Dermis blood vessel endothelial cell (primary cell): ENCODE measurements at regions not wholly inside any gene's neighbourhood (a gene's known extent, or its start where the extent isn't known, plus 50 kb on each side); places are given as distances from the start of the nearest gene placed in this dataset.
"Not testable (repeated sequence)": the region's sequence is repeated elsewhere in the genome, so short reads cannot be mapped to it uniquely, and the experiment has no call there.

Experiments used
- DNase-seq: peaks from one replicate; pipeline ENCODE4 v3.0.0; 2010

DNA sequence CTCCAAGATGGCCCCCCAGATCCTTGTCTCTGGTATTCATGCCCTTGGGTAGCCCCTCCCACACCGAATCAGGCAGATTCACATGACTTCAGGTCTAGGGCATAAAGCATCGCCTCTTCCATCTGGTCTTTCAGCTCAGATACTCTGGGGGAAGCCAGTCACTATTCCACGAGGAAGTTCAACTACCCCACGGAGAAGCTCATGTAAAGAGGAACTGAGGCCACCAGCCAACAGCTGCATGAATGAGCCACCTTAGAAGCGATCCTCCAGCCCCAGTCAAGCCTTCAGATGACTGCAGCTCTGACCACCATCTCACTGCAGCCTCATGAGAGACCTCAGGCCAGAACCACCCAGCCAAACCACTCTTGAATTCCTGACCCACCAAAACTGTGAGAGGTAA is 54.1 kb downstream of the SOCS3 start:
- no peak for DNase-seq

GRCh38 chr17:78304549-78305037 is 55.3 kb downstream of the SOCS3 start:
- DNase-seq, result peak; percentile 63

GRCh38 chr17:78302478-78302877 is 57.4 kb downstream of the SOCS3 start:
- DNase-seq, result no peak

GRCh38 chr17:78301821-78302213 is 58.1 kb downstream of the SOCS3 start:
- DNase-seq, result no peak

DNA sequence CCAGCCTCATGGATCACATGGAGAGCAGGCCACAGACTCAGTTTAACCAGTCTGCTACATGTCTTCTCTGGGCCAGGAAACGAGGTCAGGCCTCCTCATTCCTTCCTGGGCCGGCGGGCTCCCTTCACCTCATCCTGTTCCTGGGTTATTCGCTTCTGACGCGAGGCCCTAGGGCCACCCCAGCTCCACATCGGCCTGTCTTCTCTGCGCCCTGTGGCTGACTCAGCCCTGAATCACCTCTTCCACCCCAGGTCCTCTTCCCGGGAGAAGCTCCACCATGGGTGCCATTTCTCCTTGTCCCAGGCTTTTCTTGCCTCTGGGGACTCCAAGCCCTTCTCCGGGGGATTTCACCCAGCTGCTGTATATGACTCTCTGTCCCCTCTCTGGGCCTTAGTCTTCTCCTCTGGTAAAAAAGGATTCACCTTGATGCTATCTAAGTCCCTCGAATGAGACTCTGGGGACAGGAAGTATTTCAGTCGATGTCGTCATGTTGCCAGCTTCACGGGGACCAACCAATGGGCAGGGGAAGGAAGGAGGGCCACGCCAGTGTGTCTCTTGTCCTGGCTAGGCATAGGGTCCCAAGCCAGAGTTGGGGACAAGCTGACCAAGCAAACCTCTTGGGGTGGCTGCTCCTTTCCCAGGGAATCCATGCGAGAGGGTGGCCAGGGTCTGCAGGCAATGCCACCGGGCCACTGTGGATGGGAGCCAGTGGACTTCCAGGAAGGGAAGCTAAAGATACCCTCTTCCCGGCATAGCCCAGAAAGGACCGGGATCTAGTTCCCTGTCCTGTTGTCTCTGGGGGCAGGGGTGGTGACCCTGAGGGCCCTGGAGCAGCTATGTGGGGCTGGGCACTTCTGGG is 58.7 kb downstream of the SOCS3 start:
- no peak for DNase-seq

GRCh38 chr17:78299049-78299448 is 60.8 kb downstream of the SOCS3 start:
- DNase-seq, result no peak

DNA sequence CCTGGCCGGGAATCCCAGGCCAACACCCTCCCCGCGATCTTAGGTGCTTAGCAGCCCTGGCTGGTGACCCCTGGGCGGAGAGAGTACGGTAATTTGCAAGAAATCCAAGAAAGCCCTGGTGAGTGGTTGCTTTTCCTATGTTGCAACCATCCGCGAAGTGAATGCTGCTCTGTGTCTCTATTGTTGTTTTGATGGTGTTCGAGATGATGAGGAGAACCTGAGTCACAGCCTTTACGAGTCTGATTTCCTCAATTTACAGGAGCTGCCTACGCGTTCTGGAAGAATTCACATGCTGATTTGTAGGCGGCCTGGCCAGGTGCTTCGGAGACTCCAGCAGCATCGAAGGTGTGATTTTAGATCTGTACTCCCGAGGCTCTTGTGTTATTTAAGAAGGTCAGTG is 63.3 kb downstream of the TMEM235 start:
- peak; percentile 83 for DNase-seq

- DNase-seq, result no peak
Measured at GRCh38 chr17:78294356-78294755, 62.9 kb downstream of the TMEM235 start.

- not testable (repeated sequence) for DNase-seq
Measured at GRCh38 chr17:78293151-78293550, 61.7 kb downstream of the TMEM235 start.

DNA sequence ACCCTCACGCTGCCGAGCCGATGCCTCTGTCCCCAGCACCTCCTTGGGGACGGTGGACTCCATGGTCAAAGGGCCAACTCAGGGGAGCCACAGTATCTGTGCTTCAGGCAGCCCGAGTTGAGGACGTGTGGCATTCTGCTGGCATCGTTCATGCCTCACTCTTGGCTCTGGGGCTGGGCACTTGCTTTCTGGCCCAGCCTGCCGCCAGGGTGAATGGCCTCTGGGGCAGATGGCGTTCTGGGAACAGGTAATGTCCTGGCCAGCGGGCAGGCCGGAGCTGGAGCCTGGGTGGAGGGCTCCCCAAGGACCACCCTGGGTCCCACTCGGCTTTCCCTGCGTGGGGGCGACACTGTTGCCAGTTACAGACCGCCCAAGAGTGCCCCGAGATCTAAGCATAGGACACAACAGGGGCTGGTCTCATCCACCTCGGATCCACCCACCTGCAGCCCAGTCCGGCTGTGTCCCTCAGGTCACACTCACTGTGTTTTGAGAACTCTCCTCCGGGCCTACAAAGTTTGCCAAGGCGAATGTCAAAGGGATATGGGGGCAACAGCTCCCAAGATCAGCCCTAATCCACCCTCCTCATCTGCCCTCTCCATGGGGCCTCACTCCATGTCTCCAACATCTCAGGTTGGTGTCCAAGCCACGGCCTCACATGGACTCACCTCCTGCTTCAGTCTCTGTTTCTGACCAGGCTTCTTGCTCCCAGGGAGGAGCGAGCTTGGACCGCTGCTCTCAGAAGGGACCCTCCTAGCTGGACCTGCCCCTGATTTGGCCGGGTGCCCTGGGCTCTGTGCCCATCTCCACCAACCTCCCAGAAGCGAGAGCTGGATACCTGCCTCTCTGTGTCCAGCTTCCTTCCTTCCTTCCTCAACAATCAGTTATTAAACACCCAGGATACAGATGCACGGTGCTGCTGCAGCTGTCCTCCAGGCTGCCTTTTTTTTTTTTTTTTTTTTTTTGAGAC is 60.8 kb downstream of the TMEM235 start:
- no peak for DNase-seq

DNA sequence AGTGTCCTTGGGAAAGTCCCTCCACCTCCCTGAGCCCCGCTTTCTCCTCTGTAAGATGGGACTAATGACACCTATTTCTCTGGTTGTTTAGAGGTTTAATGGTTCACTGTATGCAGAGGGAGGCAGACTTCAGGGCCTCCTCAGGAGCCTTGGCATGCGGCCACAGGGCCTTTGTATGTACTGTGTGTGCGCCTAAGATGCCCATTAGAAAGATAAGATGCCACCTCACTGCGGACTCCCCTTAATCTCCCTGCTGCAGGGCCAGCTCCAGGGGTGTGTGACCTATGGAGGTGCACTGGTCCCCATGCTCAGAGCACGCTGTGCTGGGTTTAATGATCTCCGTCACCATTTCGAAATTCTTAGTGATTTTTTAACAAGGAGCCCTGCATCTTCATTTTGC is 59.3 kb downstream of the TMEM235 start:
- no peak for DNase-seq
